ENCODE measurements at regions not wholly inside any gene's neighbourhood (a gene's known extent, or its start where the extent isn't known, plus 50 kb on each side); places are given as distances from the start of the nearest gene placed in this dataset.

GRCh38 chr7:46675456-46675855 is 754.4 kb upstream of the IGFBP3 start:
- H3K9me3 ChIP-seq (ENCODE audit: insufficient read depth, low read depth, low read length): no peaks in the 10 kb centered on the region
- Mint-ChIP-seq H3K9me3 (ENCODE audit: unreplicated experiment) (peaks cover 4% of the 10 kb centered on the region), H3K27ac (ENCODE audit: unreplicated experiment) (no peak overlapping the region), H3K27me3 (ENCODE audit: low read depth, unreplicated experiment) (peaks cover 2% of the 10 kb centered on the region), H3K36me3 (ENCODE audit: low read depth, unreplicated experiment) (no peaks in the 10 kb centered on the region), H3K4me1 (ENCODE audit: low read depth, unreplicated experiment) (peaks cover 10% of the 10 kb centered on the region), H3K4me3 (ENCODE audit: unreplicated experiment) (no peak overlapping the region)
- H3K9ac ChIP-seq (ENCODE audit: low read length): no peak overlapping the region
- H3K4me3 ChIP-seq (ENCODE audit: insufficient read depth, low read depth, low read length): no peak overlapping the region
- FAIRE-seq (no peak), DNase-seq (ENCODE audit: low read depth) (no peak)
- H4K20me1 ChIP-seq (ENCODE audit: insufficient read depth, low read length): no peaks in the 10 kb centered on the region
- TF ChIP-seq EZH2 (IDR thresholded peaks at IDR 0.05; ENCODE audit: insufficient read depth, low read length) (no peak), CTCF (IDR thresholded peaks at IDR 0.05; ENCODE audit: insufficient read depth, low read depth, low read length) (no peak)
- no peaks in the 10 kb centered on the region for H3K27me3 ChIP-seq (ENCODE audit: insufficient read depth, low read length)
- no peak overlapping the region for H2AFZ ChIP-seq (ENCODE audit: low read depth, low read length)
- H3K4me2 ChIP-seq (ENCODE audit: low read length): no peak overlapping the region
- no peak overlapping the region for H3K27ac ChIP-seq (ENCODE audit: low read depth, low read length)
- no peaks in the 10 kb centered on the region for H3K36me3 ChIP-seq (ENCODE audit: insufficient read depth, low read length)
- no peaks in the 10 kb centered on the region for H3K4me1 ChIP-seq (ENCODE audit: insufficient read depth, low read length)
- H3K79me2 ChIP-seq (ENCODE audit: insufficient read depth, low read length): no peaks in the 10 kb centered on the region

GRCh38 chr7:46672861-46673260 is 751.8 kb upstream of the IGFBP3 start:
- Histone ChIP-seq H2AFZ (ENCODE audit: low read depth, low read length) (no peak overlapping the region), H3K79me2 (ENCODE audit: insufficient read depth, low read length) (no peaks in the 10 kb centered on the region), H3K4me3 (ENCODE audit: insufficient read depth, low read depth, low read length) (no peak overlapping the region), H3K4me2 (ENCODE audit: low read length) (no peak overlapping the region), H3K9ac (ENCODE audit: low read length) (no peak overlapping the region), H3K4me1 (ENCODE audit: insufficient read depth, low read length) (no peaks in the 10 kb centered on the region), H3K27ac (ENCODE audit: low read depth, low read length) (no peak overlapping the region), H3K27me3 (ENCODE audit: insufficient read depth, low read length) (no peaks in the 10 kb centered on the region), H4K20me1 (ENCODE audit: insufficient read depth, low read length) (no peaks in the 10 kb centered on the region), H3K36me3 (ENCODE audit: insufficient read depth, low read length) (no peaks in the 10 kb centered on the region), H3K9me3 (ENCODE audit: insufficient read depth, low read depth, low read length) (no peaks in the 10 kb centered on the region)
- no peak overlapping the region for H3K27ac Mint-ChIP-seq (ENCODE audit: unreplicated experiment)
- TF ChIP-seq CTCF (IDR thresholded peaks at IDR 0.05; ENCODE audit: insufficient read depth, low read depth, low read length) (no peak), EZH2 (IDR thresholded peaks at IDR 0.05; ENCODE audit: insufficient read depth, low read length) (no peak)
- no peak for FAIRE-seq
- H3K27me3 Mint-ChIP-seq (ENCODE audit: low read depth, unreplicated experiment): peaks cover 2% of the 10 kb centered on the region
- no peak overlapping the region for H3K4me3 Mint-ChIP-seq (ENCODE audit: unreplicated experiment)
- H3K36me3 Mint-ChIP-seq (ENCODE audit: low read depth, unreplicated experiment): no peaks in the 10 kb centered on the region
- peaks cover 4% of the 10 kb centered on the region for H3K9me3 Mint-ChIP-seq (ENCODE audit: unreplicated experiment)
- no peak for DNase-seq (ENCODE audit: low read depth)
- H3K4me1 Mint-ChIP-seq (ENCODE audit: low read depth, unreplicated experiment): peaks cover 10% of the 10 kb centered on the region

GRCh38 chr7:46671108-46671769 is 750.2 kb upstream of the IGFBP3 start:
- H3K36me3 Mint-ChIP-seq (ENCODE audit: low read depth, unreplicated experiment): no peaks in the 10 kb centered on the region
- Histone ChIP-seq H3K4me2 (ENCODE audit: low read length) (no peak overlapping the region), H3K4me1 (ENCODE audit: insufficient read depth, low read length) (no peaks in the 10 kb centered on the region), H4K20me1 (ENCODE audit: insufficient read depth, low read length) (no peaks in the 10 kb centered on the region), H3K9me3 (ENCODE audit: insufficient read depth, low read depth, low read length) (no peaks in the 10 kb centered on the region), H2AFZ (ENCODE audit: low read depth, low read length) (no peak overlapping the region), H3K36me3 (ENCODE audit: insufficient read depth, low read length) (no peaks in the 10 kb centered on the region), H3K27ac (ENCODE audit: low read depth, low read length) (no peak overlapping the region), H3K9ac (ENCODE audit: low read length) (no peak overlapping the region), H3K4me3 (ENCODE audit: insufficient read depth, low read depth, low read length) (no peak overlapping the region), H3K27me3 (ENCODE audit: insufficient read depth, low read length) (no peaks in the 10 kb centered on the region), H3K79me2 (ENCODE audit: insufficient read depth, low read length) (no peaks in the 10 kb centered on the region)
- H3K4me1 Mint-ChIP-seq (ENCODE audit: low read depth, unreplicated experiment): peaks cover 10% of the 10 kb centered on the region
- peaks cover 6% of the 10 kb centered on the region for H3K9me3 Mint-ChIP-seq (ENCODE audit: unreplicated experiment)
- FAIRE-seq (no peak), DNase-seq (ENCODE audit: low read depth) (no peak)
- TF ChIP-seq EZH2 (IDR thresholded peaks at IDR 0.05; ENCODE audit: insufficient read depth, low read length) (no peak), CTCF (IDR thresholded peaks at IDR 0.05; ENCODE audit: insufficient read depth, low read depth, low read length) (no peak)
- H3K4me3 Mint-ChIP-seq (ENCODE audit: unreplicated experiment): no peak overlapping the region
- H3K27me3 Mint-ChIP-seq (ENCODE audit: low read depth, unreplicated experiment): peaks cover 2% of the 10 kb centered on the region
- H3K27ac Mint-ChIP-seq (ENCODE audit: unreplicated experiment): peak overlapping the region; percentile 19
